HG02973 (cell line): ENCODE measurements at regions not wholly inside any gene's neighbourhood (a gene's known extent, or its start where the extent isn't known, plus 50 kb on each side); places are given as distances from the start of the nearest gene placed in this dataset.
A peak's percentile ranks its signal among the peaks of the same experiment; 100 is the strongest.

Experiments used
- ATAC-seq: cut with Tn5 transposase; IDR thresholded peaks from one replicate; pipeline ENCODE4 v1.9.1; 2021; ENCODE audit warnings: moderate library complexity; ENCODE audit not compliant: unreplicated experiment

DNA sequence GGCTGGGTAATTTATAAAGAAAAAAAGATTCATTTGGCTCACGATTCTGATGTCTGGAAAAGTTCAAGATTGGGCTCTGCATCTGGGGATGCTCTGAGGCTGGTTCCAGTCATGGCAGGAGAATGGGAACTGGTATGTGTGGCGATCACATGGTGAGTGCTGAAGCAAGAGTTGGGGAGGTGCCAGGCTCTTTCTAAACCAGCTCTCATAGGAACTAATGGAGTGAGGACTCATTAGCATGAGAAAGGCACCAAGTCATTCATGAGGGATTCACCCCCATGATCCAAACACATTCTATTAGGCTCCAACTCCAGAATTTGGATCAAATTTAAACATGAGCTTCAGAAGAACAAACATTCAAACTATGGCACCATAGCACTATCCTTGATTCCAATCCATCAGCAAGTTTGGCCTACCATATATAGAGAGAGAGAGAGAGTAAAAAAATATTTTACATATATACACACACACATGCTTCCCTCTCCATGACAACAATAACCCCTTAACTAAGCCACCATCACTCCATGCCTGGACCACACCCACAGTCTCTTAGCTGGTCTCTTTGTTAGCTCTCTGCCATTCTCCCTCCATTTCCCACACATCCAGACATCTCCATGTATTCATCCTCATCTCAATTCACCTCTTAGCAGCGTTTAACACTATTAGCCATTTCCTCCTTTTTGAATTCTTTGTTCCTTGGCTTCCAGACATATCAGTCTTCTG, 57.9 kb downstream of the NPY start:
- no peak for ATAC-seq

DNA sequence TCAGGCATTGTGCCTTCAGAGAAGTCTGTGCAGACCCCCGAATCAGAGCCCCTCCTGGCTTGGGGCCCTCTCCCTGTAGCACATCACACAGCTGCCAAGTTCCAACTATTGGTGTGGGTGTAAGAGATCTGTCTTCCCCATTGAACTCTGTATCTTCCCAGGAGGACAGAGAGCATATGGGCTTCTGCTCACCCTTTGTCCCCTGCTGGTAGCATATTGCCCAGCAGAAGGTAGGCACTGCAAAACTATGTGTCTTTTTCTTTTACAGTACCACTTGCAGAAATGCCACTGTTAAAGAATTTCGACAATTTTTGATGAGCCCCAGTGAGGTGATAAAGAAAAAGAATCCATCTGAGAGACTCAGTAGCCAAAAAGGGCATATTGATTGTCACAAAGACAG, 59.6 kb downstream of the NPY start:
- ATAC-seq = no peak

DNA sequence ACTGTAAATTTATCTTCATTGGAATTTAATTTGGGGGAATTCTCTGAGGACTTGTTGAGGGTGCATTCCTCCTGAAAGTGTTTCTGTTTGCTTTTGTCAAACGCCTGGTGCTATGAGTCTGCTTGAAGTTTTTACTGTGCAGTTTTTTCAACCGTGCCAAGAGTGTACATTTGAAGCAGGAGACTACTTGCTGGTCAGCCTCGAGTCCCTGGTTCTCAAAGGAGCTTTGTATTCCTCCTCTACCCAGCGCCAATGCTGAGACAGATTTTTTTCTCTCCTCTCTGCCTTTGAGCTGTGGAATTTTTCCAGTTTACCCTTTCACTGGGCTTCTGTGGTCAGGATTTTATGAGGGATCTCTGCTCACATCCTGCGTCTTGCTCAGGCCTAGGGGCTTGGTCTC, 62.1 kb downstream of the NPY start:
- ATAC-seq = no peak

GRCh38 chr7:24346716-24347115, 62.7 kb downstream of the NPY start:
- no peak for ATAC-seq

DNA sequence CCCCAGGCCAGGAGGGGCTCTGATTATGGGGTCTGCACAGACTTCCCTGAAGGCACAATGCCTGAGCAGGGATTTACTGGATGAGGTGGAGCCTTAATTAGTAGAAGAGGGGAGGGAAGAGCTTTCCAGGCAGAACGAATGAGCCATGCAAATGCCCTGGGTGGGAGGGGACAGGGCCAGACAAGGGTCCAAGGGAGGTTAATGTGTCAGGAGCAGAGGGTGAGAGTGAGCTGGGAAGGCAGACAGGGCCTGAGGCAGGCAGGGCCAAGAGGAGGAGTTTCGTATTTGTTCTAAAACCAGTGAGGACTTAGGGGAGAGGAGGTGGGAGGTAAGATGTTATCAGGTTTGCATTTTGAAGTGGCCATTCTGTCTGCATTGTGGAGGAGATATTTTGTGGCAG, 65.3 kb downstream of the NPY start:
- no peak for ATAC-seq

DNA sequence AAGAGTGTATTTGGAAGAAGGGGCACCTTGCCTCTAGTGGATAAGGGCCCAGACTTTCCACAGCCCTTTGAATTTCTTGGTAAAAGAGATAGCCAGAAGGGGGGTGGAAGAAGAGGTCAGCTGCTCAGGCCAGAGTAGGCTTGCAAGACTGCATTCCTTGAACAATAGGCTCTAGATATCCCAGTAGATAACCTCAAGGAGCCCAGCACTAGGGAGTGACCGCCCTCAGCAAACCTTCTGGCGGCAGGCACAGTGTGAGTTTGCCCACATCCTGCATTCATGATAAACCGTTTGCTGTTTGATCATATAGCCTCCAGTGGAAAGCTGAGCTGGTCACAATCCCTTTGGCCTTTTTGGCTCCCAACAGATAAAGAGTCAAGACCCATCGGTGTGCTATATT, 70.5 kb downstream of the NPY start:
- no peak for ATAC-seq

GRCh38 chr7:24356718-24357386, 72.9 kb downstream of the NPY start:
- no peak for ATAC-seq

DNA sequence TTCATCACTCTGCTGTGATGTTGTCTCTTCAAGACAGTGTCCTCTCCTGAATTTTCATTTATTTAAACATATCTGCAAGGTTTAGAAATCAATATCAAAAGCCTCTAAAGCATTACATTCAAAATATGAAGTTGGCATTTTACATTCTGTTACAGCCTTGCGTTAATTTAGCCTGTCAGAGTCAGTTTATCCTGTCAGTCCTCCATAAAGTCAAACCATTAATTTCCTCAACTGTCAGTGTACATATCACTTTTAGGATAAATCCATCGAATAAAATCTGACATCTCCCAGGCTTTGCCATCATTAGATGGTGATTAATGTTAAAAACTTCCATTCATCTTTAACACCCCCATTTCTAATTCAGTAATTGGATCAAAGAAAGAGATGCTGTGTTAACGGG, 77.0 kb downstream of the NPY start:
- no peak for ATAC-seq

DNA sequence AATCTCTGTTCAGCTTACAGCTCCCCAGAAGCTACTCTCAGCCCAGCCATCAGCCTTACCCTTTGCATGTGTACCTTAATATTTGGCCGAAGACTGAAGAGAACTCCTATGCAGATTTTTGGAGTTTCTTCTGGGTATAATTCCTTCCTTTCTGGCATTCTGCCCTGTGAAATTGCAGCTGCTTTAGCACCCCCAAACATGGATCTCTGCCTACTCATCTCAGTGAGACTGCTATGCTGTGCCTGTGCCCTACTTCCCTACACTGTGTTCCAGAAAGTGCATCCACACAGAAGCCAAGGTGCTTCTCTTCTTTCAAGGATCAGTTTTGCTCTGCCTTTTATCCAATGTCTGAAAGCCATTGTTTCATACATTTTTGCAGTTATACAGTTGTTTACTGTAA, 81.6 kb downstream of the NPY start:
- ATAC-seq = no peak

DNA sequence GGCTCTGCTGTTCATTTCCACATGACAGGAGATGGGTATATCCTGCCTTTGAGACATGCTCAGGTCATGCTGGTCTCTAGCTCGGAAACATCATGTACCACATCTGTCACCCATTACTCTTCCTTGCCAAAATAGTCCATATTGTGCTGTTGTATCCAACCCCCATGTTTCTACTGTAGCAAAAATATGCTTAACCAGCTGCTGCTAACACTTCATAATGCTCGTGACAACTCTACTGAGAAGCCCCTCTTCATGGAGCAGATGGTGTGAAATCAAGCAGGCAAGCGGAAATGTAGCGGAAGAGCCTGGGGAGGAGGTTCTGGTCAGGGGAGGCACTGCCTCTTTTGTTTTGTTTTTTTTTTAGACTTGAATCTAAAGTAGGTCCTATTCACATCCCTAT, 82.9 kb downstream of the NPY start:
- no peak for ATAC-seq

DNA sequence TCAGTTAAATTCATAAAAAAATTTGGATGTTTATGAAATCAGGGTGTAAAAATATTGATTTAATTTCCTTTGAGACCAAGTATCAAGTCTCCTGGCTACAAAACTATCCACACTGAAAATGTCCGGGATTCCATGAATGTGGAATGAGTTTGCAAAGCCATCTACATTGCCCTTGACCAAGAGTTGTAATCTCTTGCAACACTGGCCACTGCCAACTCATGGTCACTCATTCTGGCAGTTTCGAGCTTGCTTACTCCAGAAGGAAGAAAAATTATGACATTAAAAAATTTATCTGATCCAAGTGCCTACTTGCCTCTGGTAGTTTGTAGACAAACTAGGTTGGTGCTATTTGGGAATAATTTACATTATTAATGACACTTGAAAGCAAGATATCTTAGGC, 84.2 kb downstream of the NPY start:
- ATAC-seq = no peak

DNA sequence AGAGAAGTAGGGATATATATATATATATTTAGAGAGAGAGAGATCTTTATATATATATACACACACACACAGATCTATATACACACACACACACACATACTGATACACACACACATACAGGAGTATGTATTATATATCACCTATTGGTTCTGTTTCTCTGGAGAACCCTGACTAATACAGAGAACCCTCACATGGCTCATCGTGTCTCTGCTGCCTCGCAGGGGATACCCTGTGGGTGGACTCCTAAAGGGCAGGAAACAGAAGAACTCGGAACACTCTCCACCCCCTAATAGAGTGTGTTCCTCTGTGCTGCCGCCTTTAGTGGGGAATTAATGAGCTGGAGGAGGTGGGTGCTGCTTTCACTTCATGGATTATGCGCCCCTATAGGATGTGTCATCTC, 86.6 kb downstream of the NPY start:
- no peak for ATAC-seq

DNA sequence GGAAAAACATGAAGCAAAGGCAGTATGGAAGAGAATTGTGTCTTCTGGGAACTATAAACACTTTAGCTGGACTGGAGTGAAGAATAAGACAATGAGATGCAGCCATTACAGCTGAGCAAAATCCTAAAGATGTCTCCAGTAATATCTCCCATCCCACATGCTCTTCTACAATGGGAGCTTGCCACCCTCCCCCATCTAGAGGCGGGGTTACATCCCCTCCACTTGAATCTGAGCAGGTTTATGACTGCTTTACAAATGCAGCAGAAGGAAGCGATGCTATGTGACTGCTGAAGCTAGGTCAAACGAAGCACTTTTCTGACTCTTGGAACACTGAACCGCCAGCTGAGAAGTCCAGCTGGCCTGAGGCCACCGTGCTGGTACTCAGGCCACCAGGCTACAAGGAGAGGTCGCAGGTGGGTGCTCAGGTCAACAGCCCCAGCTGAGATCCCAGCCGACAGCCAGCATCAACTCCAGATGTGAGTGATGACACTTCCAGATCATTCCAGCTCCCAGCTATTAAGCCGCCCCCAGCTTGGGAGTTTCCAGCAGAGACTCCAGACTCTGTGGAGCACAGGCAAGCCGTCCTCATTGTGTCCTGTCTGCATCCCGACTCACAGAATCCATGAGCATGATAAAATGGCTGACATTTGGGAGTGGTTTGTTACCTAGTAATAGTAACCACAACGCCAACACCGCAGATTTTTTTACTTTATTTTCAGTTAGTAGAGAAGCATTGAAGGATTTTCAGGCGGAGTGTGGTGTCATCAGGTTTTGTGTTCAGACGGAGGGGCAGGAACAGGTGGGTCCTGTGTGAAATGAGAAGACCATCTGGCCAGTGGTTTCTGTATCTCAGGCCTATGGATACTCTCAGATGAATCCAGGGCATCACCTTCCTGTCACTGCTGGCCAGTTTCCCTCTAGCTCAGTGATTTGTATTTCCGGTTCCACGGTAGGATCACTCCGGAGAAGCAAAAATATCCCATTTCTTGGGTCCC, 89.3 kb downstream of the NPY start:
- ATAC-seq = no peak

DNA sequence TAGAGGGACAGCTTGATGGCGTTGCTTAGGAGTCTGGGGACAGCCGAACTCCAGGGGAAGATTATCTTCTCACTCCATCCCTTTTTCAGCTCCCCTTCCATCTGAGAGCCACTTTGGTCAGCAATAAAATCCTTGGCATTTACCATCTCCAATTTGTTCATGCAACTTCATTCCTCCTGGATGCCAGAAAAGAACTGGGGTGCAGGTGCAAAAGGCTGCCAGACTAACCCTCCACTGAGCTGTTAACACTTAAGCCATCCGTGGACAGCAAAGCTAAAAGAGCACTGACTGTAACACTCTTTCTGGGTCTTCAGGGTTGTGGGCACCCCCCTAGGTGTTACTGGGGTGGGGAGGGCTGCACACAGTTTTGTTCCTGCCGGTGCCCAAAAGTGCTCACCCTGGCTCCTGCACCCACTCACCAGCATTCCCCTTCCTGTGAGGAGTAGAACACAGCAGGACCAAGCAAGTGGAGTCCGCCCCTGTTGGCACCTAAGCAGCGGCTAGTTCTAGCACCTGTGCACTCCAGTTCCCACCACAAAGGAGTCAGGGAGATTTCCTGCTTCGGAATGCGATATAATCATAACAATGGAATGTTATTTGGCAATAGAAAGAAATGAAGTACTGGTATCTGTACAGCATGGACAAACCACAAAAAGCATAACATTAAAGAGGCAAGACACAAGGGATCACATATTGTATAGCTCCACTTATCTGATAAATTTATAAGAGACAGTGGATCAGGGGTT, 95.1 kb downstream of the NPY start:
- no peak for ATAC-seq

GRCh38 chr7:24381894-24382505, 98.0 kb downstream of the NPY start:
- ATAC-seq = peak; percentile 69

GRCh38 chr7:24383055-24383454, 99.1 kb downstream of the NPY start:
- ATAC-seq = no peak

GRCh38 chr7:24384362-24385030, 100.5 kb downstream of the NPY start:
- ATAC-seq = no peak

DNA sequence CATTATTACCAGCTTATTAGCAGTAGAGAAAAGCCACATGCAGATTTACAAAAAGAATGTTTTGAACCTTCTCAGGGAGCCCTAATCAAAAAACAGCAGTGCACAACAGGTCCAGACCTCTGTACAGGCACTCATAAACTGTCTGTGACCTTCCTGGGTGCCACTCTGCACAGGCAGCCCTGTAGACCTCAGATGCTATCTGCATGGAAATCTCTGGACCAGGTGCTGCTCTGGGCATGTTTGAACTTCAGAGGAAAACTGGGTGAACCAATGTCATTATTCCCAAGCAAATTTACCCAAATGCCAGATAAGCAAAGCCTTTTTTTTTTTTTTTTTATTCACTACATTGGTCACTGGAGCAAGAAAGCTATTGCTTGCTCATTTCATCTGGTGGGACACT, 104.2 kb downstream of the NPY start:
- no peak for ATAC-seq

DNA sequence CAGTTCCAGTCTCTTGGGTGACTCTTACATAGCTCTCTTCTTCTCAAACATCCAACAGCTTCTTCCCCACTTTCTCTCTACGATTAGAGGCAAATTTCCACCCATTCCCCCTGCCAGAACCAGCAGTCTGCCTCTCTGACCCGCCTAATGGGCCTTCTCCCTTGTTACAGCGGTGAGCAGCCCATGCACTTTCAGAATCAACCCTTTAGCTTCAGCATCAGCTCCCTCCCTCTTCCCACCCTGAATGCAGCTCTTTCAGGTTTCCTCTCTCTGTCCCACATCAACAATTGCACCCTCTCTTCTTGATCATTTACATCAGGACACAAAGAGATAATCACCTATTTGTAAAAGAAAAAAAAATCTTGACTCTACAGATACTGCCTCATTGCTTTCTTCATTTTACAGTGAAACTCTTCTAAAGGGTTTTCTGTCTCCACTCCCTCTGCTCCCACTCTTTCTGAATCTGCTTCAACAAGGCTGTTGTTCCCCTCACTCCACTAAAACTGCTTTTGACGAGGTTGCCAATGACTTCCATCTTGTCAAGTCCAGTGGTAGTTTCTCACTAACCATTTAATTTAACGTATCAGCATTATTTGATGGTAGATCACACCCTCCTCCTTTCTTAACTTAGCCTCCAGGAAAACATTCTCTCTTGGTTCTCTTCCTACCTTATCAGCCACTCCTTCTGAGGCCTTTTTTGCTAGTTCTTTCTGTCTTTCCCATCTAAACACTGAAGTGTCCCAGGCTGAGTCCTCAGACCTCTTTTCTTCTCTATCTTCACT, 106.6 kb downstream of the NPY start:
- no peak for ATAC-seq
